ACC112 (cell line): ENCODE measurements at regions not wholly inside any gene's neighbourhood (a gene's known extent, or its start where the extent isn't known, plus 50 kb on each side); places are given as distances from the start of the nearest gene placed in this dataset.
A peak's percentile ranks its signal among the peaks of the same experiment; 100 is the strongest.

Experiments used
- H2AFZ ChIP-seq: fragments of 200-600 bp; sonication (generic); one replicate; pipeline ENCODE4 v1.6.0; 2017; ENCODE audit warnings: antibody characterized with exemption, low read length; ENCODE audit not compliant: unreplicated experiment
- H3K27ac ChIP-seq: fragments of 200-600 bp; sonication (generic); 2 replicates; pipeline ENCODE4 v1.5.1; 2014; ENCODE audit warnings: low read depth, mild to moderate bottlenecking, antibody characterized with exemption, low read length, moderate library complexity
- H3K27me3 ChIP-seq: fragments of 200-600 bp; sonication (generic); 2 replicates; pipeline ENCODE4 v1.6.1; 2014; ENCODE audit warnings: mild to moderate bottlenecking, antibody characterized with exemption, low read length, moderate library complexity, mixed read lengths; ENCODE audit not compliant: insufficient read depth
- H3K36me3 ChIP-seq: fragments of 200-600 bp; sonication (generic); 2 replicates; pipeline ENCODE4 v1.6.1; 2016; ENCODE audit warnings: mild to moderate bottlenecking, antibody characterized with exemption, low read length, moderate library complexity, mixed read lengths; ENCODE audit not compliant: insufficient read depth
- H3K4me1 ChIP-seq: fragments of 200-600 bp; sonication (generic); one replicate; pipeline ENCODE4 v1.6.1; 2016; ENCODE audit warnings: low read length, mixed read lengths; ENCODE audit not compliant: insufficient read depth, unreplicated experiment, control insufficient read depth
- H3K4me3 ChIP-seq: fragments of 200-600 bp; sonication (generic); 2 replicates; pipeline ENCODE4 v1.5.1; 2014; ENCODE audit warnings: mild to moderate bottlenecking, low read depth, low read length
- H3K79me2 ChIP-seq: fragments of 200-600 bp; sonication (generic); one replicate; pipeline ENCODE4 v1.6.0; 2016; ENCODE audit warnings: low read length; ENCODE audit not compliant: control insufficient read depth, unreplicated experiment, insufficient read depth

DNA sequence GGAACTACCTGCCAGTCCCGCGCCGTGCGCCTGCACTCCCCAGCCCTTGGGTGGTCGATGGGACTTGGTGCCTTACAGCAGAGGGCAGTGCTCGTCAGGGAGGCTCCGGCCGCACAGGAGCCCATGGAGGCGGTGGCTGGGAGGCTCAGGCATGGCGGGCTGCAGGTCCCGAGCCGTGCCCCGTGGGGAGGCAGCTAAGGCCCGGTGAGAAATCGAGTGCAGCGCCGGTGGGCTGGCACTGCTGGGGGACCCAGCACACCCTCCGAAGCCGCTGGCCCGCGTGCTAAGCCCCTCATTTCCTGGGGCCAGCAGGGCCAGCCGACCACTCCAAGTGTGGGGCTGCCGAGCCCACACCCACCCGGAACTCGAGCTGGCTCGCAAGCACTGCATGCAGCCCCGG is 580.2 kb downstream of the ZIC1 start:
- H3K4me3 ChIP-seq = no peak overlapping the region
- no peaks in the 10 kb centered on the region for H3K79me2 ChIP-seq
- no peaks in the 10 kb centered on the region for H3K4me1 ChIP-seq
- H2AFZ ChIP-seq = no peak overlapping the region
- H3K27ac ChIP-seq = no peak overlapping the region
- H3K36me3 ChIP-seq = no peaks in the 10 kb centered on the region
- no peaks in the 10 kb centered on the region for H3K27me3 ChIP-seq

DNA sequence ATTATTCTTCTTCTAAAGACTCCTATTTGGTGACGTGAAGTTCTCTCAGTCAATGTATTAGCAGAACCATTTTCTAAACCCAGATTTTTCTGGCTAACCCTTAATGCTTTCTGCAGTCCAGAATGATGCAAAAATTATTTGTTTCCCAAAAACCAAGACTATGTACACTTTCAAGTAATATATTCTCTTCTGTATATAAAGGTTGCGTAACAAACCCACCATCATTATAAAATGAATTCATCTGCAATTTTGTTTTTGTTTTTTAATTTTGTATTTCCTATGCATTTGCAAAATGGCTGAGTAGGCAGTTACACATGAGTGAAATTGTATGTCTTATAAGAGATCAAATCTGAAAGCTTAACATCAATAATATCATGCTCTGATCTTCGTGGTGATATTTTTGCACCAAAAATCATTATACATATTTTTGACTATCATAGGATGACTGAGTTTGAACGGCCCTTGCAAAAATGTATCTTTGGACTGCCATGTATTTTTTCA is 593.6 kb downstream of the ZIC1 start:
- Histone ChIP-seq H3K4me3 (no peak overlapping the region), H3K79me2 (no peaks in the 10 kb centered on the region)

DNA sequence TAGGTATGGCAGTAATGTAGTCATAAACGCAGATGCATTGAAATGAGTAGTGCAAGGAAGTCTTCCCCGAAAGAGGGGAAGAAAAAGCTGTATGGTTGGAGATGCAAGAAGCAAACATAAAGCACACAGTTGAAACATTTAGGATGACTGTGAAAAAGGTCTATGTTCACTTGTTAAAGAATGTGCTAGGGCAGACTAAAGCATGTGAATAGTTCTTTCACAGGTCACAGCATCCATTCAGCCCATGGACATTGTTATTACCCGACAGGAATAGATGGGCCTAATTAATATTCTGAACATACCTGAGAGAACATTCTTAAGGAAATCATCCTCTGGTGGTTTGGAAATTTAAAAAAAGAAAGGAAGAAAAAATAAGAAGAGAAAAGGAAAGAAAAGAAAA is 595.2 kb downstream of the ZIC1 start:
- H3K79me2 ChIP-seq = no peaks in the 10 kb centered on the region
- no peak overlapping the region for H2AFZ ChIP-seq
- no peaks in the 10 kb centered on the region for H3K4me1 ChIP-seq
- H3K36me3 ChIP-seq = no peaks in the 10 kb centered on the region
- H3K4me3 ChIP-seq = no peak overlapping the region
- no peak overlapping the region for H3K27ac ChIP-seq
- H3K27me3 ChIP-seq = no peaks in the 10 kb centered on the region

More for the DNA sequence above, 593.6 kb downstream of the ZIC1 start:
- no peak overlapping the region for H3K27ac ChIP-seq
- H3K4me1 ChIP-seq = no peaks in the 10 kb centered on the region
- H3K36me3 ChIP-seq = no peaks in the 10 kb centered on the region
- H3K27me3 ChIP-seq = no peaks in the 10 kb centered on the region
- no peak overlapping the region for H2AFZ ChIP-seq

DNA sequence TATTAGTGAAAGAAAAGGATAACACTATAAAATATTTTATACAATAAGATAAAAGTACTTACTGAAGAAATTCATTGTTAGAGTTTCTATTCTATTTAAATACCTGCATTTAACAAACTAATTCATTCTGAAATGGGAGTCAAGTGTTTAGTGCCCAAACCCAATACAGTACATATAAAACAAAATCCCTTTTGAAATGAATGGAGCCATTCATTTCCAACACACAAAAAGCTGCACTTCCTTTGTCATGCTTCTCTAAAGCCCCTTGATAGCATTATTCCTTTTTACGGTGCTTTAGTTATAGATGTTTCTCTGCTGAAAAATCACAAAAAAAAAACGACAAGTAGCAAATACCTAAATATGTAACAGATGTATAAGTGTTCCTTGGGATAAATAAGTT is 596.3 kb downstream of the ZIC1 start:
- H3K79me2 ChIP-seq = no peaks in the 10 kb centered on the region
- H2AFZ ChIP-seq = no peak overlapping the region
- no peaks in the 10 kb centered on the region for H3K36me3 ChIP-seq
- H3K4me3 ChIP-seq = no peak overlapping the region
- H3K27me3 ChIP-seq = no peaks in the 10 kb centered on the region
- H3K4me1 ChIP-seq = no peaks in the 10 kb centered on the region
- H3K27ac ChIP-seq = no peak overlapping the region

DNA sequence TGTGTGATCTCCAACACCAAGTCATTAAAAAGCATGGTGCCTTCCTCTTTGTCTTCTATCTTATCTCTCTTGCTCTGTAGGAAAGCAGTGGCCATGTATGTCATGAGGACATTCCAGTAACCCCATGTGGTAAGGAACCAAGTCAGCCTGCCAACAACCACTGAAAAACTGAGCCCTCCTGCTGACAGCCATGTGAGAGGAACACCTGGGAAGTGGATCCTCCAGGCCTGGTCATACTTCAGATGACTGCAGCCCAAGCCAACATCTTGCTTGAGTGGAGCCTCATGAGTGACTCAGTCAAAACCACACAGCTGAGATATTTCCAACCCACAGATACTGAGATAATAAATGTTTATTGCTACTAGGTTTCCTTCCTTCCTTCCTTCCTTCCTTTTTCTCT is 597.3 kb downstream of the ZIC1 start:
- no peaks in the 10 kb centered on the region for H3K36me3 ChIP-seq
- no peak overlapping the region for H2AFZ ChIP-seq
- H3K4me3 ChIP-seq = no peak overlapping the region
- no peaks in the 10 kb centered on the region for H3K4me1 ChIP-seq
- H3K79me2 ChIP-seq = no peaks in the 10 kb centered on the region
- H3K27me3 ChIP-seq = no peaks in the 10 kb centered on the region
- no peak overlapping the region for H3K27ac ChIP-seq

DNA sequence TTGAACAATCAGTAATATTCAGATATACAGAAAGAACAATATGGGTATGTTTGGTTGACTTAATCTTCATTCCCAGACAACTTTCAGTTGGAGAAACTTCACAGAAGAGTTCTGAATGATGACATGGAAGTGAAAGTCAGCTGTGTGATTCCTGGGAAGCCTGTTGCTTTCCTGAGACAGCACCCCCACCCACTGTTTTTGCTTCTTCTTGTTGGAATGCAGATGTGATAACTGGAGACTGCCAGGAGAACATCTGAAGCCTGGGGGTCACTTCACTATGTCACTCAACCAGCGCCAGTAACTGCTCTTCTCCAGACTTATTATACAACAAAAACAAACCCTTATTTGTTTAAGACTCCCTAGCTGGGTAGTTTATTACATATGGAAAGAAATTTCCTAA is 599.4 kb downstream of the ZIC1 start:
- H3K27ac ChIP-seq = no peak overlapping the region
- no peak overlapping the region for H3K4me3 ChIP-seq
- no peak overlapping the region for H2AFZ ChIP-seq
- H3K79me2 ChIP-seq = no peaks in the 10 kb centered on the region
- no peaks in the 10 kb centered on the region for H3K4me1 ChIP-seq
- no peaks in the 10 kb centered on the region for H3K27me3 ChIP-seq
- H3K36me3 ChIP-seq = no peaks in the 10 kb centered on the region

DNA sequence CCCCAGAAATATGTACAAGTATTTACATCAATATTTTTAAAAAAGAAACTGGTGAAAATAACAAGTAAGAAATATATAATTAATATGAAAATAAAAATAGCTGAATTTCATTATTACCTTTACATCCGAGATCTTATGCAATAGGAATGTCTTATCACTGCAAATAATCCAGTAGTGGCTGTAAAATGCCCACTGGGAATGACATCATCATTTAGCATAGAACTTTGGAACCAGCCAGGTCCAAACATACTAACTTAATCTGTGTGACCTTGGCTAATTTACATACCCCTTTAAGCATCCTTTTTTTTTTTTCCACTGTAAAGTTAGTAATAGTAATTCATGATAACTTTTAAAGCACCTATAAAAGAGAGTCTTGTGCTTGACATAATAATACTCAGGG is 611.7 kb downstream of the ZIC1 start:
- Histone ChIP-seq H3K27me3 (no peaks in the 10 kb centered on the region), H3K36me3 (no peaks in the 10 kb centered on the region), H3K4me1 (peaks cover 11% of the 10 kb centered on the region), H3K4me3 (no peak overlapping the region), H3K79me2 (no peaks in the 10 kb centered on the region), H3K27ac (no peak overlapping the region), H2AFZ (no peak overlapping the region)

DNA sequence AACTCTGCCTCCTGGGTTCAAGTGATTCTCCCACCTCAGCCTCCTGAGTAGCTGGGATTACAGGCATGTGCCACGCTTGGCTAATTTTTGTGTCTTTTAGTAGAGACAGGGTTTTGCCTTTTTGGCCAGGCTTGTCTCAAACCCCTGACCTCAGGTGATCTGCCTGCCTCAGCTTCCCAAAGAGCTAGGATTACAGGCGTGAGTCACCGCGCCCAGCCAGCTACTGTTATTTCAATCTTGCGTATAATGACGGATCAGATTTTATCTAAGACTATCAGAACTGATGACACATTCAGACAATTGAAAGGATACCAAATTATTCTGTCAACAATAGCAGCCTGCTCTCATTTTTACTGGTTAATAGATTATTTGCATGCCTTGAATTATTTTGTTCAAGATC is 612.2 kb downstream of the ZIC1 start:
- no peak overlapping the region for H3K27ac ChIP-seq
- no peaks in the 10 kb centered on the region for H3K27me3 ChIP-seq
- no peak overlapping the region for H2AFZ ChIP-seq
- no peak overlapping the region for H3K4me3 ChIP-seq
- H3K36me3 ChIP-seq = no peaks in the 10 kb centered on the region
- H3K79me2 ChIP-seq = no peaks in the 10 kb centered on the region
- H3K4me1 ChIP-seq = peaks cover 11% of the 10 kb centered on the region

DNA sequence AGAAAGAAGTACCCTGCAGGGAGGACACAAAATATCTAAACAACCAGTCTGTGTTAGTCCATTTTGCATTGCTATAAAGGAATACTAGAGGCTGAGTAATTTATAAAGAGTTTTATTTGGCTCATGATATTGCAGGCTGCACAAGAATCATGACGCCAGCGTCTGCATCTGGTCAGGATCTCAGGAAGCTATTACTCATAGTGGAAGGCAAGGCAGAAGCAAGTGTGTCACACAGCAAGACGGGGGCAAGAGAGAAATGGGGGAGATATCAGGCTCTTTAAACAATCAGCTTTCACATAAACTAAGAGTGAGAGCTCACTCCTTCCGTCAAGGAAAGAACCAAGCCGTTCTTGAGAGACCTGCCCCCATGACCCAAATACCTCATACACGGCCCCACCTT is 614.8 kb downstream of the ZIC1 start:
- H3K79me2 ChIP-seq = no peaks in the 10 kb centered on the region
- H3K4me1 ChIP-seq = peaks cover 11% of the 10 kb centered on the region
- H3K27ac ChIP-seq = peak overlapping the region; percentile 49
- H3K36me3 ChIP-seq = no peaks in the 10 kb centered on the region
- H3K4me3 ChIP-seq = no peak overlapping the region
- no peak overlapping the region for H2AFZ ChIP-seq
- no peaks in the 10 kb centered on the region for H3K27me3 ChIP-seq

DNA sequence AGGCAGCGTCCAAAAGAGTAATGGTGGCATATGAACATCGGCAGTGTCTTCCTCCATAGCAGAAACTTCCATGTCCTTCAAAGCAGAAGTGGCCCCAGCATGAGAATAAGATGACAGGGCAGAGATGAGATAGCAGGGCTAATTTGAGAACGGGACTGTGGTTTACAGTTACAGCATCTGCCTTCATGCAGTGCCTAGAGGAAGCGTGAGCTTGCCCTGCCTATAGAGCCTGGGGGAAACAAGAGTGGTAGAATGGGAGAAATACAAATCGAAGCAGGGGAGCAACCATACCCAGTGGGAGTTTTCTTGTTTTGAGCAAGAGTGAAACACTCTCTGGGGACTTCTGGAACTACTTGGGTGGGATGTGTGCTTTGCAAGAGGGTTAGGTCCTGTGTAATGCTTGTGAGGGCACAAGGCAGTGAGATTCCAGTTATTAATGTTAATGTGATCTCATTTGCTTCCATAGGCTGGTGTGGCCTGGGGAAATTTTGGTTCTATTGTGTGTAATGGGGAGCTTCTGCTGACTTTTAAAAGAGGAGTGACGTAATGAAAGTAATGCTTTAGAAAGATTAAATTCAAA is 616.9 kb downstream of the ZIC1 start:
- H3K27me3 ChIP-seq = no peaks in the 10 kb centered on the region
- H3K79me2 ChIP-seq = no peaks in the 10 kb centered on the region
- no peak overlapping the region for H2AFZ ChIP-seq
- H3K4me3 ChIP-seq = no peak overlapping the region
- H3K36me3 ChIP-seq = no peaks in the 10 kb centered on the region
- H3K4me1 ChIP-seq = peaks cover 11% of the 10 kb centered on the region
- no peak overlapping the region for H3K27ac ChIP-seq

DNA sequence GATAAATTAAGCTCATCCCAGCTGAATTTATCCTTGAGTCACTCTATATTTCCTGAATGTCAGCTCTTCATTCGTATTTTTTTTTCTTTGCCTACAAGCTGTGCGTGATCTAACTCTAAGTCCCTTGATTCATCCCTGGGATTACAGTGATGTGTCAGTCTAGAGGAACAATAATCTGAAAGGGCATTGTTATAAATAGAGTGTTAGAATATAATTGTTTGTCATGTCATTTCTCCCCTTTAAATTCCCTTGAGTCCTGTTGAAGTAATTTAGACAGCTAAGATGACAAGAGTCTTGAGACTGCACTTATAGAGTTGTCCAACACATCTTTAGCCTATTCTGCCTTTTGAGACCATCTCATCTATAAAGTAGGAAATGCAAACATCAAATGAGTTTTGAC is 621.8 kb downstream of the ZIC1 start:
- Histone ChIP-seq H3K4me1 (no peaks in the 10 kb centered on the region), H3K27me3 (no peaks in the 10 kb centered on the region), H3K36me3 (no peaks in the 10 kb centered on the region), H3K4me3 (no peak overlapping the region), H3K79me2 (no peaks in the 10 kb centered on the region), H3K27ac (no peak overlapping the region), H2AFZ (no peak overlapping the region)
